Gastrocnemius medialis (tissue), 4 donors: ENCODE measurements at regions not wholly inside any gene's neighbourhood (a gene's known extent, or its start where the extent isn't known, plus 50 kb on each side); places are given as distances from the start of the nearest gene placed in this dataset.

ENCODE experiments used
- CTCF ChIP-seq, 5 experiments: fragments of 450-650 bp in 3 of 5; fragments of 200-600 bp in 2 of 5; sonication (generic) in 2 of 5; IDR thresholded peaks in 4 of 5; conservative IDR thresholded peaks in 1 of 5; 1 replicate in 4 of 5; 2 replicates in 1 of 5; pipeline ENCODE4 v1.5.1; 2016 to 2019; ENCODE audit warnings: antibody characterized with exemption in 5 of 5, mild to moderate bottlenecking in 3 of 5, moderate library complexity in 3 of 5
- POLR2A ChIP-seq, 2 donors: fragments of 450-650 bp; IDR thresholded peaks; one replicate each; pipeline ENCODE4 v1.6.1; 2017; ENCODE audit warnings: antibody characterized with exemption in 2 of 2, mild to moderate bottlenecking in 2 of 2, moderate library complexity in 2 of 2

DNA sequence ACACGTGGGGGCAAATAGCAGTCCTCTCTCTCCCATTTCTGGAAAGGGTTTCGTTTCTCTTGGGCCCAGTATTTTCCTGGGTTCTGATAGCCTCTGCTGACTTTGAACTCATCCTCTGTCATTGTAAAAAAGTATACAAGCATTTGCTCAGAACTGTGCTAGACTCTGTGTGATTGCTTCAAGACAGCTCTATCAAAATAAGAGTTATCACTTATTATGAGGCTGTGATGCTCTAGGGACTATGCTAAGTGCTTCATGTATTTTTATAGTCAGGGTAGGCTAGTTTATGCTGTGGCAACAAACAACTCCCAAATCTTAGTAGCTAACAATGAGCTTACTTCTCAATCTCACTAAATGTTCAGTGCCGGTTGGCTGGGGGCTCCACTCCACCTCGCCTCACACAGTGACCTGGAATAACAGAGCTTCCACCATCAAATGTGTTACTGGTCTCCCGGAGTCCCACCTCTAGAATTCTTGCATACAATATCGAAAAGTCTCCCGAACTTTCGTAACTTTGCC is 110.8 kb upstream of the CDC42EP3 start:
- TF ChIP-seq CTCF (IDR thresholded peaks at IDR 0.05 in 4 of 5, conservative IDR thresholded peaks at IDR 0.05 in 1 of 5) (no peak), POLR2A (IDR thresholded peaks at IDR 0.05) (no peak)
